ENCODE measurements at regions not wholly inside any gene's neighbourhood (a gene's known extent, or its start where the extent isn't known, plus 50 kb on each side); places are given as distances from the start of the nearest gene placed in this dataset.
"Not testable (repeated sequence)": the region's sequence is repeated elsewhere in the genome, so short reads cannot be mapped to it uniquely, and the experiment has no call there.

DNA sequence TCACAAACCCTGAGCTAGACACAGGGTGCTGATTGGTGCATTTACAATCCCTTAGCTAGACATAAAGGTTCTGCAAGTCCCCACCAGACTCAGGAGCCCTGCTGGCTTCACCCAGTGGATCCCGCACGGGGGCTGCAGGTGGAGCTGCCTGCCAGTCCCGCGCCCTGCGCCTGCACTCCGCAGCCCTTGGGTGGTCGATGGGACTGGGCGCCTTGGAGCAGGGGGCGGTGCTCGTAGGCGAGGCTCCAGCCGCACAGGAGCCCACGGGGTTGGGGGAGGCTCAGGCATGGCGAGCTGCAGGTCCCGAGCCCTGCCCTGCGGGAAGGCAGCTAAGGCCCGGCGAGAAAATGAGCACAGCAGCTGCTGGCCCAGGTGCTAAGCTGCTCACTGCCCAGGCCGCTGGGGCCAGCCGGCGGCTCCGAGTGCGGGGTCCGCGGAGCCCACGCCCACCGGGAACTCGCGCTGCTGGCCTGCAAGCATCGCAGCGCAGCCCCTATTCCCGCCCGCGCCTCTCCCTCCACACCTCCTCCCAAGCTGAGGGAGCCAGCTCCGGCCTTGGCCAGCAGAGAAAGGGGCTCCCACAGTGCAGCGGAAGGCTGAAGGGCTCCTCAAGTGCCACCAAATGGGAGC, 155.2 kb downstream of the SLC25A46 start:
- WGBS (ENCODE audit: low lambda C conversion rate) = 95% methylated on average over 8 of the region's 36 CpGs
- H3K36me3 ChIP-seq (replicated peaks in 1 of 2; ENCODE audit: control insufficient read depth in 1 of 2, insufficient read depth in 2 of 2, low read length in 1 of 2); H3K79me2 ChIP-seq (ENCODE audit: insufficient read depth); H2AFZ ChIP-seq (ENCODE audit: low read depth); H3K4me1 ChIP-seq (ENCODE audit: control insufficient read depth in 1 of 2, insufficient read depth in 2 of 2, low read depth in 1 of 2, low read length in 1 of 2); DNase-seq; H3K27me3 ChIP-seq (ENCODE audit: insufficient read depth); CTCF ChIA-PET; H3K4me3 ChIP-seq (ENCODE audit: low read depth in 2 of 2, low read length in 1 of 2); H3F3A ChIP-seq (replicated peaks; ENCODE audit: insufficient read depth); H3K9me3 ChIP-seq; POLR2A ChIA-PET; H3K9ac ChIP-seq; H3K4me2 ChIP-seq; H4K20me1 ChIP-seq (ENCODE audit: insufficient read depth); H3K9me2 ChIP-seq; H3K27ac ChIP-seq (ENCODE audit: low read depth in 2 of 2, low read length in 1 of 2): not testable (repeated sequence)

DNA sequence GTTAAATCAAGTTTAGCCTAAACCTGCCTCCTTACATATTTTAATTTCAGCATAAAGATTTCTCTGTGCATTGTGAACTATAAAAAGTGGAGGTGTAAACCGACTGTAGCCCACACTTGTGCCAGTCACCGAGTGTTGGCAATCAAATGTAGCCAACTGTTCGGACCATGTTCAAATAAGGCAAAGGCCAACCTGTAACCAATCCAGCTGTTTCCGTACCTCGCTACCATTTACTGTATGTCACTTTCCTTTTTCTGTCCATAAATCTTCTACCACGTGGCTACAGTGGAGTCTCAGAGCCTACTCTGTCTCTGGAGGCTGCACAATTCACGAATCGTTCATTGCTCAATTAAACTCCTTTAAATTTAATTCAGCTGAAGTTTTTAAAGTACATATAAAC, 156.0 kb downstream of the SLC25A46 start:
- Histone ChIP-seq H3K4me3 (ENCODE audit: low read depth in 2 of 2, low read length in 1 of 2) (no peak overlapping the region), H3K9ac (no peak overlapping the region), H3K27me3 (ENCODE audit: insufficient read depth) (no peaks in the 10 kb centered on the region), H3K9me2 (no peaks in the 10 kb centered on the region), H3K79me2 (ENCODE audit: insufficient read depth) (no peaks in the 10 kb centered on the region), H3K4me2 (no peak overlapping the region), H3K4me1 (ENCODE audit: control insufficient read depth in 1 of 2, insufficient read depth in 2 of 2, low read depth in 1 of 2, low read length in 1 of 2) (no peaks in the 10 kb centered on the region; a peak in 1 of 4 replicates), H3K27ac (ENCODE audit: low read depth in 2 of 2, low read length in 1 of 2) (no peak overlapping the region), H3K9me3 (no peaks in the 10 kb centered on the region), H4K20me1 (ENCODE audit: insufficient read depth) (no peaks in the 10 kb centered on the region), H2AFZ (ENCODE audit: low read depth) (no peak overlapping the region), H3K36me3 (replicated peaks in 1 of 2; ENCODE audit: control insufficient read depth in 1 of 2, insufficient read depth in 2 of 2, low read length in 1 of 2) (no peaks in the 10 kb centered on the region), H3F3A (replicated peaks; ENCODE audit: insufficient read depth) (peaks cover 4% of the 10 kb centered on the region)
- TF ChIP-seq, protein P1, sequence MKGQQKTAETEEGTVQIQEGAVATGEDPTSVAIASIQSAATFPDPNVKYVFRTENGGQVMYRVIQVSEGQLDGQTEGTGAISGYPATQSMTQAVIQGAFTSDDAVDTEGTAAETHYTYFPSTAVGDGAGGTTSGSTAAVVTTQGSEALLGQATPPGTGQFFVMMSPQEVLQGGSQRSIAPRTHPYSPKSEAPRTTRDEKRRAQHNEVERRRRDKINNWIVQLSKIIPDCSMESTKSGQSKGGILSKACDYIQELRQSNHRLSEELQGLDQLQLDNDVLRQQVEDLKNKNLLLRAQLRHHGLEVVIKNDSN (IDR thresholded peaks at IDR 0.05; ENCODE audit: borderline replicate concordance, low read depth) = no peak
- CTCF ChIA-PET = no interaction called here
- POLR2A ChIA-PET = no interaction called here
- DNase-seq = no peak
- 85% methylated on average over 8 of the region's 8 CpGs for WGBS (ENCODE audit: low lambda C conversion rate)

DNA sequence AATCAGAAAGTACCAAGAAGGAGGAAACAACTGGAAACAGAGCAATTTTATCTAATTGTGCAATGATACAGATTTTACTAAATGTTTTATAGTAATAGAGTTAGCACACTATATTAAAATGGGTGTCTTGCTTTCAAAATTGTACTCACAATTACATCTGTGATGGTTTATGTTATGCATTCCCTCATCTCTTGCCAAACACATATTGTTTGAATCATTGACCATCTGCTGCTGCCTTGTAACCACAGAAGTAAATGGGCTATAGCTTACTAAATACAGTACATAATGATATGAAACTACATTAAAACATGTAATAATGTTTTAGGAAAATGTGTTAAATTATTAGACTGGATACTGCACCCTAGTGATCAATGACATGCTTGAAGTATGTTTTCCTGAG, 158.1 kb downstream of the SLC25A46 start:
- no peak for DNase-seq
- H2AFZ ChIP-seq (ENCODE audit: low read depth) = no peak overlapping the region
- no peaks in the 10 kb centered on the region for H3K79me2 ChIP-seq (ENCODE audit: insufficient read depth)
- CTCF ChIA-PET = interaction anchor here (1.0 to 2.2 kb wide), 2 partner anchors 27 to 172 kb away, joined by 3 to 6 read pairs; no protein-coding TSS in a partner anchor
- H4K20me1 ChIP-seq (ENCODE audit: insufficient read depth) = no peaks in the 10 kb centered on the region
- H3K9me3 ChIP-seq = no peaks in the 10 kb centered on the region
- no peak overlapping the region for H3K4me3 ChIP-seq (ENCODE audit: low read depth in 2 of 2, low read length in 1 of 2)
- H3K4me1 ChIP-seq (ENCODE audit: control insufficient read depth in 1 of 2, insufficient read depth in 2 of 2, low read depth in 1 of 2, low read length in 1 of 2) = no peaks in the 10 kb centered on the region; a peak in 1 of 4 replicates
- POLR2A ChIA-PET = no interaction called here
- peaks cover 19% of the 10 kb centered on the region for H3F3A ChIP-seq (replicated peaks; ENCODE audit: insufficient read depth)
- no peak overlapping the region for H3K4me2 ChIP-seq
- H3K9ac ChIP-seq = no peak overlapping the region
- H3K27ac ChIP-seq (ENCODE audit: low read depth in 2 of 2, low read length in 1 of 2) = peak overlapping the region in 1 of 2 experiments; percentile 65; a peak in 2 of 4 replicates
- peak; percentile 45; the same call in 1 of the 2 replicates for TF ChIP-seq POLR2AphosphoS5 (IDR thresholded peaks at IDR 0.05; ENCODE audit: low read depth, low read length)
- peak; percentile 91 for TF ChIP-seq TCF12 (IDR thresholded peaks at IDR 0.05)
- no peak for TF ChIP-seq TAF1 (IDR thresholded peaks at IDR 0.05; ENCODE audit: borderline replicate concordance, low read depth, low read length)
- no peak for TF ChIP-seq CHD2 (IDR thresholded peaks at IDR 0.05; ENCODE audit: low read length, partially characterized antibody)
- no peak for TF ChIP-seq GATA2 (CRISPR knock-in tag; IDR thresholded peaks at IDR 0.05)
- TF ChIP-seq, protein P2, sequence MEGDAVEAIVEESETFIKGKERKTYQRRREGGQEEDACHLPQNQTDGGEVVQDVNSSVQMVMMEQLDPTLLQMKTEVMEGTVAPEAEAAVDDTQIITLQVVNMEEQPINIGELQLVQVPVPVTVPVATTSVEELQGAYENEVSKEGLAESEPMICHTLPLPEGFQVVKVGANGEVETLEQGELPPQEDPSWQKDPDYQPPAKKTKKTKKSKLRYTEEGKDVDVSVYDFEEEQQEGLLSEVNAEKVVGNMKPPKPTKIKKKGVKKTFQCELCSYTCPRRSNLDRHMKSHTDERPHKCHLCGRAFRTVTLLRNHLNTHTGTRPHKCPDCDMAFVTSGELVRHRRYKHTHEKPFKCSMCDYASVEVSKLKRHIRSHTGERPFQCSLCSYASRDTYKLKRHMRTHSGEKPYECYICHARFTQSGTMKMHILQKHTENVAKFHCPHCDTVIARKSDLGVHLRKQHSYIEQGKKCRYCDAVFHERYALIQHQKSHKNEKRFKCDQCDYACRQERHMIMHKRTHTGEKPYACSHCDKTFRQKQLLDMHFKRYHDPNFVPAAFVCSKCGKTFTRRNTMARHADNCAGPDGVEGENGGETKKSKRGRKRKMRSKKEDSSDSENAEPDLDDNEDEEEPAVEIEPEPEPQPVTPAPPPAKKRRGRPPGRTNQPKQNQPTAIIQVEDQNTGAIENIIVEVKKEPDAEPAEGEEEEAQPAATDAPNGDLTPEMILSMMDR (IDR thresholded peaks at IDR 0.05) = no peak
- no peak for TF ChIP-seq ELF1 (IDR thresholded peaks at IDR 0.05)
- no peak for TF ChIP-seq SIN3A (IDR thresholded peaks at IDR 0.05; ENCODE audit: borderline replicate concordance, low read depth, low read length)
- no peak for TF ChIP-seq RFX5 (IDR thresholded peaks at IDR 0.05; ENCODE audit: low read length)
- peak; percentile 45; the same call in 1 of the 2 replicates for TF ChIP-seq NFIC (IDR thresholded peaks at IDR 0.05; ENCODE audit: borderline replicate concordance)
- H3K36me3 ChIP-seq (replicated peaks in 1 of 2; ENCODE audit: control insufficient read depth in 1 of 2, insufficient read depth in 2 of 2, low read length in 1 of 2) = no peaks in the 10 kb centered on the region
- H3K27me3 ChIP-seq (ENCODE audit: insufficient read depth) = no peaks in the 10 kb centered on the region
- no peaks in the 10 kb centered on the region for H3K9me2 ChIP-seq

Measured in SK-N-SH (cell line).